Activated T-helper 17 cell treated with anti-CD3 and anti-CD28 coated beads, Interleukin-2, amount 50 U/mL, for 72 hours (primary cell): ENCODE measurements at regions not wholly inside any gene's neighbourhood (a gene's known extent, or its start where the extent isn't known, plus 50 kb on each side); places are given as distances from the start of the nearest gene placed in this dataset.
"Not testable (repeated sequence)": the region's sequence is repeated elsewhere in the genome, so short reads cannot be mapped to it uniquely, and the experiment has no call there.

Experiments used
- ATAC-seq: fragments of 150-1000 bp; cut with Tn5 transposase; replicated peaks from 2 replicates; pipeline ENCODE4 v1.10.0; 2021; ENCODE audit warnings: mild to moderate bottlenecking, moderate library complexity
- H3K27ac Mint-ChIP-seq: one replicate; pipeline ENCODE4 v1.8.0; 2022; ENCODE audit warnings: mixed read lengths
- H3K27me3 Mint-ChIP-seq: one replicate; pipeline ENCODE4 v1.8.0; 2022; ENCODE audit warnings: mixed read lengths
- H3K36me3 Mint-ChIP-seq: one replicate; pipeline ENCODE4 v1.8.0; 2022; ENCODE audit warnings: low read depth, mild to moderate bottlenecking, mixed read lengths
- H3K4me1 Mint-ChIP-seq: one replicate; pipeline ENCODE4 v1.8.0; 2022; ENCODE audit warnings: mixed read lengths
- H3K4me3 Mint-ChIP-seq: one replicate; pipeline ENCODE4 v1.8.0; 2022; ENCODE audit warnings: mild to moderate bottlenecking, mixed read lengths
- H3K9me3 Mint-ChIP-seq: one replicate; pipeline ENCODE4 v1.8.0; 2022; ENCODE audit warnings: mixed read lengths

- no peak for ATAC-seq
- Mint-ChIP-seq H3K27me3 (no peaks in the 10 kb centered on the region), H3K4me1 (no peaks in the 10 kb centered on the region), H3K4me3 (no peak overlapping the region), H3K9me3 (no peaks in the 10 kb centered on the region), H3K36me3 (no peaks in the 10 kb centered on the region), H3K27ac (no peak overlapping the region)
Observed at GRCh38 chrX:97854086-97854485, 970.4 kb downstream of the RPA4 start.

- H3K4me3 Mint-ChIP-seq = no peak overlapping the region
- no peaks in the 10 kb centered on the region for H3K9me3 Mint-ChIP-seq
- H3K4me1 Mint-ChIP-seq = no peaks in the 10 kb centered on the region
- no peak overlapping the region for H3K27ac Mint-ChIP-seq
- H3K27me3 Mint-ChIP-seq = no peaks in the 10 kb centered on the region
- ATAC-seq = no peak
- H3K36me3 Mint-ChIP-seq = no peaks in the 10 kb centered on the region
Observed at GRCh38 chrX:97858592-97858991, 974.9 kb downstream of the RPA4 start.

- H3K27ac Mint-ChIP-seq = no peak overlapping the region
- H3K4me3 Mint-ChIP-seq = no peak overlapping the region
- no peaks in the 10 kb centered on the region for H3K36me3 Mint-ChIP-seq
- no peaks in the 10 kb centered on the region for H3K4me1 Mint-ChIP-seq
- no peaks in the 10 kb centered on the region for H3K9me3 Mint-ChIP-seq
- ATAC-seq = no peak
- no peaks in the 10 kb centered on the region for H3K27me3 Mint-ChIP-seq
Observed at GRCh38 chrX:97860226-97860625, 976.5 kb downstream of the RPA4 start.

- no peak overlapping the region for H3K27ac Mint-ChIP-seq
- H3K9me3 Mint-ChIP-seq = no peaks in the 10 kb centered on the region
- H3K4me3 Mint-ChIP-seq = no peak overlapping the region
- H3K4me1 Mint-ChIP-seq = no peaks in the 10 kb centered on the region
- H3K27me3 Mint-ChIP-seq = no peaks in the 10 kb centered on the region
- no peak for ATAC-seq
- no peaks in the 10 kb centered on the region for H3K36me3 Mint-ChIP-seq
Observed at GRCh38 chrX:97863261-97863660, 979.6 kb downstream of the RPA4 start.

GRCh38 chrX:97867266-97867665, 983.6 kb downstream of the RPA4 start:
- Mint-ChIP-seq H3K27ac (no peak overlapping the region), H3K9me3 (no peaks in the 10 kb centered on the region), H3K4me3 (no peak overlapping the region), H3K27me3 (no peaks in the 10 kb centered on the region), H3K36me3 (no peaks in the 10 kb centered on the region), H3K4me1 (no peaks in the 10 kb centered on the region)
- ATAC-seq = no peak

- ATAC-seq = no peak
Observed at GRCh38 chrX:97876697-97877407, 993.1 kb downstream of the RPA4 start.

GRCh38 chrX:97882306-97882705, 998.6 kb downstream of the RPA4 start:
- Mint-ChIP-seq H3K4me1 (no peaks in the 10 kb centered on the region), H3K27ac (no peak overlapping the region), H3K9me3 (no peaks in the 10 kb centered on the region), H3K36me3 (no peaks in the 10 kb centered on the region), H3K27me3 (no peaks in the 10 kb centered on the region), H3K4me3 (no peak overlapping the region)
- no peak for ATAC-seq

More at GRCh38 chrX:97876697-97877407, 993.1 kb downstream of the RPA4 start:
- H3K27me3 Mint-ChIP-seq = no peaks in the 10 kb centered on the region
- no peak overlapping the region for H3K27ac Mint-ChIP-seq
- no peak overlapping the region for H3K4me3 Mint-ChIP-seq
- no peaks in the 10 kb centered on the region for H3K9me3 Mint-ChIP-seq
- no peaks in the 10 kb centered on the region for H3K36me3 Mint-ChIP-seq
- no peaks in the 10 kb centered on the region for H3K4me1 Mint-ChIP-seq

- H3K4me3 Mint-ChIP-seq = no peak overlapping the region
- ATAC-seq = no peak
- H3K4me1 Mint-ChIP-seq = no peaks in the 10 kb centered on the region
- H3K9me3 Mint-ChIP-seq = peaks cover 3% of the 10 kb centered on the region
- no peaks in the 10 kb centered on the region for H3K27me3 Mint-ChIP-seq
- no peaks in the 10 kb centered on the region for H3K36me3 Mint-ChIP-seq
- H3K27ac Mint-ChIP-seq = no peak overlapping the region
Observed at GRCh38 chrX:97895751-97896150, 1012.0 kb downstream of the RPA4 start.

- peaks cover 3% of the 10 kb centered on the region for H3K9me3 Mint-ChIP-seq
- H3K4me1 Mint-ChIP-seq = no peaks in the 10 kb centered on the region
- no peak for ATAC-seq
- H3K27ac Mint-ChIP-seq = no peak overlapping the region
- no peaks in the 10 kb centered on the region for H3K27me3 Mint-ChIP-seq
- no peaks in the 10 kb centered on the region for H3K36me3 Mint-ChIP-seq
- H3K4me3 Mint-ChIP-seq = no peak overlapping the region
Observed at GRCh38 chrX:97897998-97898397, 1014.3 kb downstream of the RPA4 start.

GRCh38 chrX:97898798-97899197, 1015.1 kb downstream of the RPA4 start:
- Mint-ChIP-seq H3K4me3 (no peak overlapping the region), H3K27ac (no peak overlapping the region)

GRCh38 chrX:97907791-97908190, 1024.1 kb downstream of the RPA4 start:
- Mint-ChIP-seq H3K4me3 (no peak overlapping the region), H3K9me3 (peaks cover 3% of the 10 kb centered on the region)
- ATAC-seq = no peak

More at GRCh38 chrX:97898798-97899197, 1015.1 kb downstream of the RPA4 start:
- Mint-ChIP-seq H3K4me1 (no peaks in the 10 kb centered on the region), H3K36me3 (no peaks in the 10 kb centered on the region), H3K9me3 (peaks cover 3% of the 10 kb centered on the region), H3K27me3 (no peaks in the 10 kb centered on the region)
- ATAC-seq = no peak

GRCh38 chrX:97909245-97909644, 1025.5 kb downstream of the RPA4 start:
- H3K27me3 Mint-ChIP-seq = no peaks in the 10 kb centered on the region
- H3K36me3 Mint-ChIP-seq = no peaks in the 10 kb centered on the region
- peaks cover 3% of the 10 kb centered on the region for H3K4me1 Mint-ChIP-seq
- no peak for ATAC-seq
- no peak overlapping the region for H3K27ac Mint-ChIP-seq
- H3K9me3 Mint-ChIP-seq = peaks cover 3% of the 10 kb centered on the region
- no peak overlapping the region for H3K4me3 Mint-ChIP-seq

More at GRCh38 chrX:97907791-97908190, 1024.1 kb downstream of the RPA4 start:
- Mint-ChIP-seq H3K27me3 (no peaks in the 10 kb centered on the region), H3K27ac (no peak overlapping the region), H3K4me1 (peaks cover 3% of the 10 kb centered on the region), H3K36me3 (no peaks in the 10 kb centered on the region)

- not testable (repeated sequence) for ATAC-seq
Observed at GRCh38 chrX:97915390-97915789, 1031.7 kb downstream of the RPA4 start.

GRCh38 chrX:97921223-97921622, 1037.5 kb downstream of the RPA4 start:
- not testable (repeated sequence) for H3K27ac Mint-ChIP-seq, H3K9me3 Mint-ChIP-seq, ATAC-seq, H3K27me3 Mint-ChIP-seq, H3K4me3 Mint-ChIP-seq, H3K4me1 Mint-ChIP-seq, H3K36me3 Mint-ChIP-seq

More at GRCh38 chrX:97915390-97915789, 1031.7 kb downstream of the RPA4 start:
- H3K27ac Mint-ChIP-seq, H3K9me3 Mint-ChIP-seq, H3K36me3 Mint-ChIP-seq, H3K4me1 Mint-ChIP-seq, H3K27me3 Mint-ChIP-seq, H3K4me3 Mint-ChIP-seq: not testable (repeated sequence)

- Mint-ChIP-seq H3K9me3 (no peaks in the 10 kb centered on the region), H3K4me1 (no peaks in the 10 kb centered on the region), H3K27me3 (no peaks in the 10 kb centered on the region), H3K36me3 (no peaks in the 10 kb centered on the region), H3K4me3 (no peak overlapping the region), H3K27ac (no peak overlapping the region)
- no peak for ATAC-seq
Observed at GRCh38 chrX:97931586-97931985, 1047.9 kb downstream of the RPA4 start.

- Mint-ChIP-seq H3K4me1 (no peaks in the 10 kb centered on the region), H3K27ac (no peak overlapping the region), H3K9me3 (no peaks in the 10 kb centered on the region), H3K36me3 (no peaks in the 10 kb centered on the region), H3K27me3 (no peaks in the 10 kb centered on the region), H3K4me3 (no peak overlapping the region)
- ATAC-seq = no peak
Observed at GRCh38 chrX:97936296-97936695, 1052.6 kb downstream of the RPA4 start.
